ENCODE measurements at regions not wholly inside any gene's neighbourhood (a gene's known extent, or its start where the extent isn't known, plus 50 kb on each side); places are given as distances from the start of the nearest gene placed in this dataset.

DNA sequence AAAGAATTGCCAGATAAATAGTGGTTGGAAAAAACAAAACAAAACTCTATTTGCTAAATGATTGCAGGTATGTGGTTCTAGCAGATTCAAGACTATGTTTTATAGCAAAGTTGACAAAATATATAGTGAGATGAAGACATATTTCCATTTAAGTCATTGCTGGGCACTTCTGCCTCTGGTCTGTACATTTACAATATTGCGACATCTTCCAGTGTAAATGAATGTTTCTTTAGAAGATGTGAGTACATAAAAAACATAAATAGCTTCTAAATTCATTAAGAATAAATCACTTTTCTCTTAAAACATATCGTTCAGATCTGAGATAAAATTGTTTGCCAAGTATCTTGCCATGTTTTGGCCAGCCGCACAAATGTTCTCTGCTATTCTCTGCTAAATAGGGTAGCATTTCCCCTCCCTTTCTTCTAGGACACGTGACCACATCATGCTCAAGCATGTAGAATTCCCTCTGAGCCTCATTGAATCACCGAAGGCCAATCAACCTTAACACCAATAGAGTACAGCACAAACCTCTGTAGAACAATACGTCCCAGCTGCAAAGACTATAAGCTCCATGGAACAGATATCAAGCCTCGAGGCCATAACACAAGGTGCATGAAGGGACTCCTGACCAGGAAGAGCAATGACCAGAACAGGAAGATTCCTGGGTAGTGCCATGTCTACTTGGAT lies 1173.3 kb downstream of the GATA3 start:
- no peaks in the 10 kb centered on the region for H3K4me1 ChIP-seq (ENCODE audit: control insufficient read depth in 2 of 2, insufficient read depth in 2 of 2, low read length in 2 of 2)
- 94% methylated on average over 7 of the region's 7 CpGs for WGBS

DNA sequence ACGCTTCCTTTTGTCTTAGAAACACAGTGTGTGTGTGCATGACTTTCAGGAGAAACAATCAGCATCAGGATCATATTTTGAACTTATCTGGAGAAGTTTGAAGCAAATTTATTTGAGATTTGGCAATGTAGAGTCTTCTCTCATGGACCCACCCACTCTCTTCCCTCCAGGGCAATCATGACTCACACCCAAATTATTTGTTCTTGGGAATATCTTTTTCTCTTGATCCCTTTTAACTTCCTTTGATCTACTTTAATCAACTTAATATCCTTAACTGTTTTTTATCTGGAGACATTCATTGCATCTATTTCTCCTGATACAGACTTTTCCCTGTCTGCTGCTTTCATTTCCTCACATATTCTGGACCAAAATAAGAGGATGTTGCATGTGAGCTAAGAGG lies 1174.3 kb downstream of the GATA3 start:
- Histone ChIP-seq H3K27ac (ENCODE audit: low read depth in 1 of 2, low read length in 1 of 2) (no peak overlapping the region), H3K36me3 (ENCODE audit: control insufficient read depth in 2 of 2, insufficient read depth in 2 of 2, low read length in 1 of 2) (no peaks in the 10 kb centered on the region), H3K9me3 (ENCODE audit: control insufficient read depth in 2 of 2, insufficient read depth in 1 of 2, low read length in 1 of 2) (no peaks in the 10 kb centered on the region), H3K27me3 (ENCODE audit: control insufficient read depth in 2 of 2, insufficient read depth in 1 of 2, low read length in 1 of 2) (no peaks in the 10 kb centered on the region), H3K4me1 (ENCODE audit: control insufficient read depth in 2 of 2, insufficient read depth in 2 of 2, low read length in 2 of 2) (no peaks in the 10 kb centered on the region), H3K4me3 (ENCODE audit: low read length in 2 of 2) (no peak overlapping the region)
- no peak for DNase-seq (ENCODE audit: low read depth in 6 of 9, low spot score in 9 of 9)
- 97% methylated on average over 1 of the region's 1 CpG for WGBS

More for the DNA sequence above, 1173.3 kb downstream of the GATA3 start:
- H3K27me3 ChIP-seq (ENCODE audit: control insufficient read depth in 2 of 2, insufficient read depth in 1 of 2, low read length in 1 of 2): no peaks in the 10 kb centered on the region
- no peak overlapping the region for H3K27ac ChIP-seq (ENCODE audit: low read depth in 1 of 2, low read length in 1 of 2)
- no peaks in the 10 kb centered on the region for H3K36me3 ChIP-seq (ENCODE audit: control insufficient read depth in 2 of 2, insufficient read depth in 2 of 2, low read length in 1 of 2)
- DNase-seq (ENCODE audit: low read depth in 6 of 9, low spot score in 9 of 9): no peak
- no peak overlapping the region for H3K4me3 ChIP-seq (ENCODE audit: low read length in 2 of 2)
- H3K9me3 ChIP-seq (ENCODE audit: control insufficient read depth in 2 of 2, insufficient read depth in 1 of 2, low read length in 1 of 2): no peaks in the 10 kb centered on the region

DNA sequence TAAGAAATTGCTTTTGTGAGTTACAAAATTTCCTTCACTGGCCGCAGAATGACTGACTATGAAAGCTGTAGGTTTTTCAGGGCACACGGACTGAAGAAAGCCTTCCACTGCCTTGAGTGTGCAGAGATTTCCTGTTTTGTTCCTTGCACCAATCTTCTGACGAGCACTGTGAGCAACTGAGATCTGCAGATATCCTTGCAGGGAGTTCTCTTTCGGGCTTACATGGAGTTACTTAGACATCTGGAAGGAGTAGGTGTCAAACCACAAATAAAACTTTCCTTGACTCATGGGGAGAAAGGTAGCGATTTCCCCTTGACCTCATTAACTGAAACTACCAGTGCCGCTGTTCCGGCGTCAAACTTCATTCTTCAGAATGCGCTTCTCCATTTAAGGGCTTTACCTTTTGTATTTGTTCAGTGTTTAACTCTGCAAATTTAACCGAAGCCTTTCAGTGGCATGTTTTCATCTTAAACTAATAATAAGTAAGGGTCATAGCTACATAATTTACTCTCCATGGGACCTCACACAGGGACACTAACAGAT lies 1175.3 kb downstream of the GATA3 start:
- Histone ChIP-seq H3K27me3 (ENCODE audit: control insufficient read depth in 2 of 2, insufficient read depth in 1 of 2, low read length in 1 of 2) (no peaks in the 10 kb centered on the region), H3K36me3 (ENCODE audit: control insufficient read depth in 2 of 2, insufficient read depth in 2 of 2, low read length in 1 of 2) (no peaks in the 10 kb centered on the region), H3K9me3 (ENCODE audit: control insufficient read depth in 2 of 2, insufficient read depth in 1 of 2, low read length in 1 of 2) (no peaks in the 10 kb centered on the region), H3K27ac (ENCODE audit: low read depth in 1 of 2, low read length in 1 of 2) (no peak overlapping the region), H3K4me1 (ENCODE audit: control insufficient read depth in 2 of 2, insufficient read depth in 2 of 2, low read length in 2 of 2) (no peaks in the 10 kb centered on the region), H3K4me3 (ENCODE audit: low read length in 2 of 2) (no peak overlapping the region)
- 82% methylated on average over 10 of the region's 10 CpGs for WGBS
- DNase-seq (ENCODE audit: low read depth in 6 of 9, low spot score in 9 of 9): no peak

DNA sequence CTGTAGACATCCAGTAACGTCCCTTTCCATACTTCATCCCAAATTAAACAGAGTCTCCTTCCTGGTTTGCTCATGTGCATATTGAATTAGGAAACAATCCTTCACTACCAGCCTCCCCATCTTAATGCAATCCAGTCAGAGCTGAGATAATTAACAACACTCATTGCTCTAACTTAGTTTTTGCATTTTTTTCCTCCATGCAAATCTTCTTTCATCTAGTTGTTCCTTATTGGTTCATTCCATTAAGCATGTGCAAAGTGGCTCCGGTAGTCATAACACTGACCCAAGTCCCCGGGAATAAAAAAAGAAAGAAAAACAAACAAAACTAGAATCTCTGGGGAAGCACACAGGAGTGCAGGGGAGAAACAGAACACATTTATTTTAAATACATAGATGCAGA lies 1176.1 kb downstream of the GATA3 start:
- Histone ChIP-seq H3K36me3 (ENCODE audit: control insufficient read depth in 2 of 2, insufficient read depth in 2 of 2, low read length in 1 of 2) (no peaks in the 10 kb centered on the region), H3K4me1 (ENCODE audit: control insufficient read depth in 2 of 2, insufficient read depth in 2 of 2, low read length in 2 of 2) (no peaks in the 10 kb centered on the region), H3K27ac (ENCODE audit: low read depth in 1 of 2, low read length in 1 of 2) (no peak overlapping the region), H3K4me3 (ENCODE audit: low read length in 2 of 2) (no peak overlapping the region), H3K9me3 (ENCODE audit: control insufficient read depth in 2 of 2, insufficient read depth in 1 of 2, low read length in 1 of 2) (no peaks in the 10 kb centered on the region), H3K27me3 (ENCODE audit: control insufficient read depth in 2 of 2, insufficient read depth in 1 of 2, low read length in 1 of 2) (no peaks in the 10 kb centered on the region)
- WGBS: 91% methylated on average over 3 of the region's 3 CpGs
- DNase-seq (ENCODE audit: low read depth in 6 of 9, low spot score in 9 of 9): no peak

DNA sequence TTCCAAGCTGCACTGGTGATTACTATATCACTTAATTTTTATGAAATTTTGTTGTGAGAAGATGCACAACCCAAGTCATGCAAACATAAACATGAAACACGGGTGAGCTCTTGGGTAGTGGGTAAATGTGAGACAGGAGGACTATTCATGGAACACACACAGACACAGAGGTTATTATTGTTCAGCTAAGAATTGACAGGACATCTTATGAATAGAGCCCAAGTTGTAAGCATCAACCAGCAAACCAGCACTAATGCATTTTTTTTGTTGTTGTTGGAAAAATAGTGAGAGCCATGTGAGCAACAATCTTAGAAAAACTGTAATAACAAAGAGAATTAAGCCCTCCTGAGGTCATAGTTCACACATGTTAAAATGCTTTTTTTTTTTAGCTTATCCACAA lies 1179.7 kb downstream of the GATA3 start:
- WGBS: 92% methylated on average over 1 of the region's 1 CpG
- Histone ChIP-seq H3K27me3 (ENCODE audit: control insufficient read depth in 2 of 2, insufficient read depth in 1 of 2, low read length in 1 of 2) (no peaks in the 10 kb centered on the region), H3K9me3 (ENCODE audit: control insufficient read depth in 2 of 2, insufficient read depth in 1 of 2, low read length in 1 of 2) (no peaks in the 10 kb centered on the region)

DNA sequence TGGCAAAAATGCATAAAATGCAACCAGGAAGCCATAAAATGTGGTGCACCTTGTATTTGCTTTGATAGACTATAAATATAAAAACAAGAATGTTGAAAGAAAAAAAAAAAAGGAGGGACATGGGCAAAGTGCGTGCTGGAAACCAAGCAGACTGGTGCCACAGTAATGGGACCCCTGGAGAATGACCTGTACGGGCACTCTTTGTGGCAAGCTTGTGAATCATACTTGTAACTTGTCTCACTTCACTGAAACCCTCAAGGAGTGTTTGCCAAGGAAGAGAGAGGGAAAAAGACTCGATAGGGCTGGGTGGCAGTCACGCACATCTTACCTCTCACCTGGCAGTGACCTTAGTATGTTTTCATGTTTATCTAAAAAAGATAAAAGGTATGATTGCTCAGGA lies 1183.6 kb downstream of the GATA3 start:
- 93% methylated on average over 4 of the region's 4 CpGs for WGBS

More for the DNA sequence above, 1179.7 kb downstream of the GATA3 start:
- DNase-seq (ENCODE audit: low read depth in 6 of 9, low spot score in 9 of 9): no peak
- H3K4me1 ChIP-seq (ENCODE audit: control insufficient read depth in 2 of 2, insufficient read depth in 2 of 2, low read length in 2 of 2): no peaks in the 10 kb centered on the region
- no peaks in the 10 kb centered on the region for H3K36me3 ChIP-seq (ENCODE audit: control insufficient read depth in 2 of 2, insufficient read depth in 2 of 2, low read length in 1 of 2)
- H3K4me3 ChIP-seq (ENCODE audit: low read length in 2 of 2): no peak overlapping the region
- no peak overlapping the region for H3K27ac ChIP-seq (ENCODE audit: low read depth in 1 of 2, low read length in 1 of 2)

DNA sequence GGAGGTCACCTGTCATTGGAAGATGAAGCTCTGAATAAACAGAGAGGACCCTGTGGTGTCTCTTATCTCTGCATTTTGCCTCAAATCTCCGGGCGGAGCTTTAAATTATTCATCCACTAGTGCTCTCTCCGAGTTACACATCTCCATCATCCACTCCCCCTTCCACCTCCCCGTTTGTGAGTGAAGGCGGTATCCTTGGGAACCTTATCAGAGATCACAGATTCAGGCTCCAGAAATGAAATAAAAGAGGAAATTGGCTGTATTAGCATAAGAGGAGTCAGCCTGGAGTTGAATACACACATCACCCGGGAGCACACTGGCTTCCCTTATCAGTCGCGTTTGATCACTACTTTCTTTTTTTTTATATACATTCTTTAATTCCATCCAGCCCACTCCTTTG lies 1184.8 kb downstream of the GATA3 start:
- Histone ChIP-seq H3K27me3 (ENCODE audit: control insufficient read depth in 2 of 2, insufficient read depth in 1 of 2, low read length in 1 of 2) (no peaks in the 10 kb centered on the region), H3K9me3 (ENCODE audit: control insufficient read depth in 2 of 2, insufficient read depth in 1 of 2, low read length in 1 of 2) (no peaks in the 10 kb centered on the region), H3K4me3 (ENCODE audit: low read length in 2 of 2) (no peak overlapping the region), H3K4me1 (ENCODE audit: control insufficient read depth in 2 of 2, insufficient read depth in 2 of 2, low read length in 2 of 2) (no peaks in the 10 kb centered on the region), H3K27ac (ENCODE audit: low read depth in 1 of 2, low read length in 1 of 2) (no peak overlapping the region), H3K36me3 (ENCODE audit: control insufficient read depth in 2 of 2, insufficient read depth in 2 of 2, low read length in 1 of 2) (no peaks in the 10 kb centered on the region)
- WGBS: 78% methylated on average over 8 of the region's 8 CpGs
- no peak for DNase-seq (ENCODE audit: low read depth in 6 of 9, low spot score in 9 of 9)

More for the DNA sequence above, 1183.6 kb downstream of the GATA3 start:
- H3K4me1 ChIP-seq (ENCODE audit: control insufficient read depth in 2 of 2, insufficient read depth in 2 of 2, low read length in 2 of 2): no peaks in the 10 kb centered on the region
- no peaks in the 10 kb centered on the region for H3K36me3 ChIP-seq (ENCODE audit: control insufficient read depth in 2 of 2, insufficient read depth in 2 of 2, low read length in 1 of 2)
- H3K9me3 ChIP-seq (ENCODE audit: control insufficient read depth in 2 of 2, insufficient read depth in 1 of 2, low read length in 1 of 2): no peaks in the 10 kb centered on the region
- no peak overlapping the region for H3K27ac ChIP-seq (ENCODE audit: low read depth in 1 of 2, low read length in 1 of 2)
- H3K27me3 ChIP-seq (ENCODE audit: control insufficient read depth in 2 of 2, insufficient read depth in 1 of 2, low read length in 1 of 2): no peaks in the 10 kb centered on the region
- no peak overlapping the region for H3K4me3 ChIP-seq (ENCODE audit: low read length in 2 of 2)
- DNase-seq (ENCODE audit: low read depth in 6 of 9, low spot score in 9 of 9): no peak

DNA sequence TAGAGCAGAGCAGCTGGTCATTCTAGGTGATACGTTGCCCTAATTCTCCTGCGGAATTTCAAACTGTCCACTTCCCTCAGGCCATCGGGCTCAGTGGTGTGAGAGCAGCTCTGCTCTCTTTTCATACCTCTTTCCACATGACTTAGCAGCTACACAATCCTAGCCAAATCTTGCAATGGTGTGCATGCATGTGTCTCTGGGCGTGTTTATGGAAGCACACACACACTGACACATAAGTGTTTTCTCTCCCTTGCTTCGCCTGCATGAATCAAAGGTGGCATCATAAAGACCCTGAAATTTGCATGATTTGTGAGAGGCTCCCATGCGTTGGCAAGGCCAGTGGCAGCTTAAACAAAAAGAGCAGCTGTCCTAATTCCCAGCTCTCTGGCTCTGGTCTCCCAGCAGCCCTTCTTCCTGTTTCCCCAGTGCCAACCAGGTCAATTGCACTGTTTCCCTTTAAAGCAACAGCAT lies 1189.5 kb downstream of the GATA3 start:
- no peaks in the 10 kb centered on the region for H3K4me1 ChIP-seq (ENCODE audit: control insufficient read depth in 2 of 2, insufficient read depth in 2 of 2, low read length in 2 of 2)
- no peaks in the 10 kb centered on the region for H3K9me3 ChIP-seq (ENCODE audit: control insufficient read depth in 2 of 2, insufficient read depth in 1 of 2, low read length in 1 of 2)
- WGBS: 83% methylated on average over 6 of the region's 6 CpGs
- H3K27ac ChIP-seq (ENCODE audit: low read depth in 1 of 2, low read length in 1 of 2): no peak overlapping the region
- no peaks in the 10 kb centered on the region for H3K27me3 ChIP-seq (ENCODE audit: control insufficient read depth in 2 of 2, insufficient read depth in 1 of 2, low read length in 1 of 2)
- H3K4me3 ChIP-seq (ENCODE audit: low read length in 2 of 2): no peak overlapping the region
- no peaks in the 10 kb centered on the region for H3K36me3 ChIP-seq (ENCODE audit: control insufficient read depth in 2 of 2, insufficient read depth in 2 of 2, low read length in 1 of 2)
- no peak for DNase-seq (ENCODE audit: low read depth in 6 of 9, low spot score in 9 of 9)

DNA sequence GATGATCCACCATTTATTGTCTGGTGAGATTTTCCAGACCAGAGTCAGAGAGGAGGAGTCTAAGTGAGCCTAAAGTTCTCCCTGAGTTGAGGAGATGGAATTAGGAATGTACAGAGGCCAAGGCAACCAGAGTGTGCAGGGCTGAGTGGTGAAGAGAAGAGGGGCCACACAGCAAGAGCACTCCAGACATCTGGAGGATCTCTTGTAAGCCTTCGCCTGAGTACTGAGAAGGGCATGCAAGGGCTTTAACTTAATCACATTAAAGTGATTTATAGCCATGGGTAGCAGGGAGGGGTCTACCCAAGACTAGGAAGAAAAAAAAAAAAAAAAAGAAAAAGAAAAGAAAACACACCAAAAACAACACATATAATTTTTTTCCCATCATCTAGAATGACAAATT lies 1190.4 kb downstream of the GATA3 start:
- H3K27ac ChIP-seq (ENCODE audit: low read depth in 1 of 2, low read length in 1 of 2): no peak overlapping the region
- H3K36me3 ChIP-seq (ENCODE audit: control insufficient read depth in 2 of 2, insufficient read depth in 2 of 2, low read length in 1 of 2): no peaks in the 10 kb centered on the region
- H3K4me3 ChIP-seq (ENCODE audit: low read length in 2 of 2): no peak overlapping the region
- no peak for DNase-seq (ENCODE audit: low read depth in 6 of 9, low spot score in 9 of 9)
- WGBS: 93% methylated on average over 1 of the region's 1 CpG
- H3K9me3 ChIP-seq (ENCODE audit: control insufficient read depth in 2 of 2, insufficient read depth in 1 of 2, low read length in 1 of 2): no peaks in the 10 kb centered on the region
- no peaks in the 10 kb centered on the region for H3K4me1 ChIP-seq (ENCODE audit: control insufficient read depth in 2 of 2, insufficient read depth in 2 of 2, low read length in 2 of 2)
- H3K27me3 ChIP-seq (ENCODE audit: control insufficient read depth in 2 of 2, insufficient read depth in 1 of 2, low read length in 1 of 2): no peaks in the 10 kb centered on the region
